ENCODE measurements at regions not wholly inside any gene's neighbourhood (a gene's known extent, or its start where the extent isn't known, plus 50 kb on each side); places are given as distances from the start of the nearest gene placed in this dataset.

DNA sequence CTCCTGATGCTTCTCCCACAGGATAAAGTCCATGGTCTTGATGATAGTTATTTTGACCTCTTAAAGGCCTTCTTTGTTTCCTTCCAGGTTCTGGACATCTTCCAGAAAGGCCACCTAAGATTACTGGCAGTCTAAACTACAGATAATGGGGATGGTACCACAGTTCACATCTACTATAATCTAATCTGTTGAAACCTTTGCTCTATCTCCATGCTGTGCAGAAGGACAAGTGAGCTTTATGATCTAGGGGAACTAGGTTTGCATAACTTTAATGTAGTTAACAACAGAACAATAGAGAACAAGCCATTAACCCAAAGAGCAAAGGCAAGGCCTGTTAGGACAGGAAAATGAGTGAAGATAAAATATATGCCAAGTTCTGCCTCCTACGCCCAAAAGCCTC is 103.9 kb upstream of the KLHL13 start:
- Mint-ChIP-seq H3K36me3 (no peaks in the 10 kb centered on the region), H3K9me3 (no peaks in the 10 kb centered on the region), H3K4me3 (no peak overlapping the region), H3K27me3 (no peaks in the 10 kb centered on the region), H3K27ac (no peak overlapping the region), H3K4me1 (ENCODE audit: unreplicated experiment) (no peaks in the 10 kb centered on the region)
- no peak for DNase-seq (ENCODE audit: extremely low spot score, unreplicated experiment)
- TF ChIP-seq, protein P1, sequence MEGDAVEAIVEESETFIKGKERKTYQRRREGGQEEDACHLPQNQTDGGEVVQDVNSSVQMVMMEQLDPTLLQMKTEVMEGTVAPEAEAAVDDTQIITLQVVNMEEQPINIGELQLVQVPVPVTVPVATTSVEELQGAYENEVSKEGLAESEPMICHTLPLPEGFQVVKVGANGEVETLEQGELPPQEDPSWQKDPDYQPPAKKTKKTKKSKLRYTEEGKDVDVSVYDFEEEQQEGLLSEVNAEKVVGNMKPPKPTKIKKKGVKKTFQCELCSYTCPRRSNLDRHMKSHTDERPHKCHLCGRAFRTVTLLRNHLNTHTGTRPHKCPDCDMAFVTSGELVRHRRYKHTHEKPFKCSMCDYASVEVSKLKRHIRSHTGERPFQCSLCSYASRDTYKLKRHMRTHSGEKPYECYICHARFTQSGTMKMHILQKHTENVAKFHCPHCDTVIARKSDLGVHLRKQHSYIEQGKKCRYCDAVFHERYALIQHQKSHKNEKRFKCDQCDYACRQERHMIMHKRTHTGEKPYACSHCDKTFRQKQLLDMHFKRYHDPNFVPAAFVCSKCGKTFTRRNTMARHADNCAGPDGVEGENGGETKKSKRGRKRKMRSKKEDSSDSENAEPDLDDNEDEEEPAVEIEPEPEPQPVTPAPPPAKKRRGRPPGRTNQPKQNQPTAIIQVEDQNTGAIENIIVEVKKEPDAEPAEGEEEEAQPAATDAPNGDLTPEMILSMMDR (conservative IDR thresholded peaks at IDR 0.05) = no peak

DNA sequence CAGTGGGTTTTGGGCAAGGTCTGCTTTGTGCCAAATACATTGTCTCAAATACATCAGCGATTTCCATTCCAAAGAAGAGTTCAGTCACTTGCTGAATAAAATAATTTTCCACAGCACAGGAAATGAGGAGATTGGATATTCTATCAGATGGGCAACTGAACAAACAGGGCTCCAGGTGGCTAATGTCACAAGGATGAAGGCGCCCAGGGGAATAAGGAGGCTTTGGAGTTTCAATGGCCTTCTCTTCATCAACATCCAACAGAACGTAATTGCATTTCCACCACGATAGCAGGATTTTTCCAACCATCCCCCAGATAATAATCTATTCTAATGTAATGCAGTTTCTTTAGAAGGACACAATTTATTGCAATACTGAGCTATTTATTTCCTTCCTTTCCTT is 104.7 kb upstream of the KLHL13 start:
- Mint-ChIP-seq H3K9me3 (no peaks in the 10 kb centered on the region), H3K4me3 (no peak overlapping the region), H3K4me1 (ENCODE audit: unreplicated experiment) (no peaks in the 10 kb centered on the region), H3K36me3 (no peaks in the 10 kb centered on the region), H3K27me3 (no peaks in the 10 kb centered on the region), H3K27ac (no peak overlapping the region)
- TF ChIP-seq, protein P1 (conservative IDR thresholded peaks at IDR 0.05) = no peak
- DNase-seq (ENCODE audit: extremely low spot score, unreplicated experiment) = no peak

DNA sequence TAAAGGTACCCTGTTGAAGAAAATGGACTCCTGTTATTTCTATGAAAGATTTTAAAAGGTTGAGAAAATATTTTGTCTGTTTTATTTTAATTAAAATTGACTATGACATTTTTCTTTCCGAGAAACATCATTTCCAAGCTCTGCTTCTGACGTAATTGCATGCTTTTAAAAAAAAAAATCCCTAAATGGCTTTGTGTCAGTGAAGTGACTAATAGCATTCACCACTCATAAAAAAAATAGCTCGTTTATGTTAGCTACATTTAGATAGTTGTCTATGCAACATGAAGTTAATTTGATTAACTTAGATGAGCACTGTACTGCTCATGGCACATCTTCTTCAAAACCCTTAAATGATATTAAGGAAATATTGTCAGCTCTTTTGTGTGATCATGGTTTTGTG is 105.1 kb upstream of the KLHL13 start:
- H3K9me3 Mint-ChIP-seq = no peaks in the 10 kb centered on the region
- H3K27ac Mint-ChIP-seq = no peak overlapping the region
- no peaks in the 10 kb centered on the region for H3K4me1 Mint-ChIP-seq (ENCODE audit: unreplicated experiment)
- H3K27me3 Mint-ChIP-seq = no peaks in the 10 kb centered on the region
- TF ChIP-seq, protein P1 (conservative IDR thresholded peaks at IDR 0.05) = no peak
- H3K4me3 Mint-ChIP-seq = no peak overlapping the region
- no peak for DNase-seq (ENCODE audit: extremely low spot score, unreplicated experiment)
- H3K36me3 Mint-ChIP-seq = no peaks in the 10 kb centered on the region

DNA sequence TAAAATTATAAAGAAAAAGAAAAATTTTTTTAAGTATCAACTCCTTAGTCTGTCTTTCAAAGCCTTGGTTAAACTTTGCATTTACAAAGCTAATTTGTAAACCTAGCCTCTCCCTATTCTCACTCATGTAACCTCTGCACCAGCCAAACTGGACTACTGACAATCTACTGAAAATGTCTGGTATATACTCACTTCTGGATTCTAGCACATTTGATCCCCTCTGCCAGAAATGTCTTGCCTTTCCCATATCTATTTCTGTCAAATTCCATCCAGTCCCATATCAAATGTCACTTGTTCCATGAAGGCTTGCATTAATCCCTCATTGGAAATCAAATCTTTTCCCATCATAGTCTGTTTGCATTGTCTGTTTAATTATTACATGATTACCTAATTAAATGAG is 105.8 kb upstream of the KLHL13 start:
- H3K27ac Mint-ChIP-seq = no peak overlapping the region
- no peaks in the 10 kb centered on the region for H3K4me1 Mint-ChIP-seq (ENCODE audit: unreplicated experiment)
- no peak for DNase-seq (ENCODE audit: extremely low spot score, unreplicated experiment)
- no peaks in the 10 kb centered on the region for H3K27me3 Mint-ChIP-seq
- no peak overlapping the region for H3K4me3 Mint-ChIP-seq
- no peaks in the 10 kb centered on the region for H3K36me3 Mint-ChIP-seq
- TF ChIP-seq, protein P1 (conservative IDR thresholded peaks at IDR 0.05) = no peak
- no peaks in the 10 kb centered on the region for H3K9me3 Mint-ChIP-seq

DNA sequence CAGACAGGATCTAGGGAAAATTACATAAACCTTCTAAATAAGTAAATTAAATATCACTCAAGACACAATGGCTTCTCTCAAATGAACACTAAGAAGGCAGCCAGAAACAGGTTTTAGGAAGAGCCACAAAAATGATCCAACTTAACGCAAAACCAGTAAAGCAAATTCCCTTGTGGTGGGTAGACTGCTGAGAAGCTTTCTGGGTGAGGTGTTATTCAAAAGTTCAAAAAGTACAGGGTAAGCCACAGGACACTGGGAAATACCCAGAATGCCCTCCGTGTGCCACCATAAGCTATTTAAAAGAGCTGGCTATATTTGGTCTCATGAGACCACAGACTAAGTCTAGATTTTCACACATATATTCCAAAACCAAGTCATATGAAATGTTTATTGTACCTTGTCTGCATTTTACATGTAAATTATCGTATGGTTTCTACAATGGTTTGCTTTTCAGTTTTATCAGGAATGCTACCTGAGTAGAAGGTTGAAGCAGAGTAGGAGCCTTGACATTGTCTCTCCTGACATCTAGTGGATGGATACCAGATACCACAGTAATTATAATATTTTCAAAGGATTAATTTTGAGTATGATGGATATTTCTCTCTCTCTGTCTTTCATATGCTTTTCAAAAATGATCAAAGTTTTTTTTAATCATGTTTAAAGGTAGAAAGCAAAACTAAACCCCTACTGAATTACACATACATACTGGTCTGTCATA is 109.3 kb upstream of the KLHL13 start:
- no peak for DNase-seq (ENCODE audit: extremely low spot score, unreplicated experiment)
- H3K36me3 Mint-ChIP-seq = no peaks in the 10 kb centered on the region
- peak overlapping the region; percentile 84 for H3K27ac Mint-ChIP-seq
- no peaks in the 10 kb centered on the region for H3K4me1 Mint-ChIP-seq (ENCODE audit: unreplicated experiment)
- TF ChIP-seq, protein P1 (conservative IDR thresholded peaks at IDR 0.05) = peak; percentile 68
- peak overlapping the region; percentile 71 for H3K4me3 Mint-ChIP-seq
- H3K9me3 Mint-ChIP-seq = no peaks in the 10 kb centered on the region
- no peaks in the 10 kb centered on the region for H3K27me3 Mint-ChIP-seq

All from type B pancreatic cell (in vitro differentiated cells).